ENCODE measurements at regions not wholly inside any gene's neighbourhood (a gene's known extent, or its start where the extent isn't known, plus 50 kb on each side); places are given as distances from the start of the nearest gene placed in this dataset.

DNA sequence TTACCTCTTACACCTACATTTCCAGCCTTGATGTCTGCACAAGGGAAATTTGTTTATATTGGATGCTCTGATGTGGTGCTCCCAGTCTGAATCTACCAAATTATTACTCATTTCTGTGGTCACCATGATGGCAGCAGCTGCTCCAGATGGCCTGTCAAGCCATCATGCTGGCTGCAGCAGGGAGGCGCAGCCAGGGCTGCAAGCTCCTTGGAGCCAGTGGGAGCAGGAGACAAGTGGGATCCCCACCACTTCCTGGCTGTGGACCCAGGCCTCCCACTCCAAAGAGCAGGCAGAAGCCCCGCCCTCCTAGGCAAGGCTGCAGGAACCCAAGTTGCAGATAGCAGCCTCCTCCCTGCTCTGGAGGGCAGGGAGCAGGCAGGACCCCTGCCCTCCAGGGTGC lies 241.1 kb upstream of the ATP10B start:
- no peak for TF ChIP-seq POLR2A (IDR thresholded peaks at IDR 0.05)
- TF ChIP-seq, protein P1, sequence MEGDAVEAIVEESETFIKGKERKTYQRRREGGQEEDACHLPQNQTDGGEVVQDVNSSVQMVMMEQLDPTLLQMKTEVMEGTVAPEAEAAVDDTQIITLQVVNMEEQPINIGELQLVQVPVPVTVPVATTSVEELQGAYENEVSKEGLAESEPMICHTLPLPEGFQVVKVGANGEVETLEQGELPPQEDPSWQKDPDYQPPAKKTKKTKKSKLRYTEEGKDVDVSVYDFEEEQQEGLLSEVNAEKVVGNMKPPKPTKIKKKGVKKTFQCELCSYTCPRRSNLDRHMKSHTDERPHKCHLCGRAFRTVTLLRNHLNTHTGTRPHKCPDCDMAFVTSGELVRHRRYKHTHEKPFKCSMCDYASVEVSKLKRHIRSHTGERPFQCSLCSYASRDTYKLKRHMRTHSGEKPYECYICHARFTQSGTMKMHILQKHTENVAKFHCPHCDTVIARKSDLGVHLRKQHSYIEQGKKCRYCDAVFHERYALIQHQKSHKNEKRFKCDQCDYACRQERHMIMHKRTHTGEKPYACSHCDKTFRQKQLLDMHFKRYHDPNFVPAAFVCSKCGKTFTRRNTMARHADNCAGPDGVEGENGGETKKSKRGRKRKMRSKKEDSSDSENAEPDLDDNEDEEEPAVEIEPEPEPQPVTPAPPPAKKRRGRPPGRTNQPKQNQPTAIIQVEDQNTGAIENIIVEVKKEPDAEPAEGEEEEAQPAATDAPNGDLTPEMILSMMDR (IDR thresholded peaks at IDR 0.05): no peak

All from upper lobe of left lung (tissue), 4 donors.